NOMO-1 (cell line): ENCODE measurements at regions not wholly inside any gene's neighbourhood (a gene's known extent, or its start where the extent isn't known, plus 50 kb on each side); places are given as distances from the start of the nearest gene placed in this dataset.
A peak's percentile ranks its signal among the peaks of the same experiment; 100 is the strongest.
"Not testable (repeated sequence)": the region's sequence is repeated elsewhere in the genome, so short reads cannot be mapped to it uniquely, and the experiment has no call there.

Experiments
- DNase-seq, 2 experiments: peaks; one replicate each; lab custom pipeline; 2025; ENCODE audit not compliant: unreplicated experiment in 2 of 2; lab: John Stamatoyannopoulos, UW

- no peak for DNase-seq
Observed at GRCh38 chr7:73918926-73919693, 58.2 kb downstream of the TMEM270 start.

GRCh38 chr7:73919694-73920375 lies 58.9 kb downstream of the TMEM270 start:
- DNase-seq, result no peak

GRCh38 chr7:73920406-73921134 lies 59.6 kb downstream of the TMEM270 start:
- DNase-seq, result no peak

GRCh38 chr7:73921623-73922528 lies 60.9 kb downstream of the TMEM270 start:
- DNase-seq, result no peak

GRCh38 chr7:73928644-73929043 lies 67.7 kb downstream of the TMEM270 start:
- not testable (repeated sequence) for DNase-seq

- DNase-seq, result no peak
Observed at GRCh38 chr7:73931502-73931901, 70.5 kb downstream of the TMEM270 start.

GRCh38 chr7:73932364-73932763 lies 71.4 kb downstream of the TMEM270 start:
- DNase-seq, result no peak

- DNase-seq, result no peak
Observed at GRCh38 chr7:73933091-73933490, 72.1 kb downstream of the TMEM270 start.

- no peak for DNase-seq
Observed at GRCh38 chr7:73936967-73937366, 76.0 kb downstream of the TMEM270 start.

- not testable (repeated sequence) for DNase-seq
Observed at GRCh38 chr7:73937650-73938049, 76.7 kb downstream of the TMEM270 start.

- no peak for DNase-seq
Observed at GRCh38 chr7:73939528-73939927, 78.6 kb downstream of the TMEM270 start.

- no peak for DNase-seq
Observed at GRCh38 chr7:73940701-73941238, 79.8 kb downstream of the TMEM270 start.

- DNase-seq, result no peak
Observed at GRCh38 chr7:73941836-73942551, 81.0 kb downstream of the TMEM270 start.

GRCh38 chr7:73945022-73945421 lies 83.0 kb upstream of the ELN start:
- DNase-seq, result no peak

GRCh38 chr7:73948287-73948686 lies 79.7 kb upstream of the ELN start:
- no peak for DNase-seq

- DNase-seq, result no peak
Observed at GRCh38 chr7:73952266-73952665, 75.7 kb upstream of the ELN start.

- no peak for DNase-seq
Observed at GRCh38 chr7:73954181-73954580, 73.8 kb upstream of the ELN start.

GRCh38 chr7:73954861-73955260 lies 73.1 kb upstream of the ELN start:
- DNase-seq, result no peak

GRCh38 chr7:73960548-73960947 lies 67.4 kb upstream of the ELN start:
- DNase-seq, result peak; percentile 74 to 83

GRCh38 chr7:73961991-73962390 lies 66.0 kb upstream of the ELN start:
- DNase-seq, result not testable (repeated sequence)
